Mesothelial cell of epicardium (in vitro differentiated cells): ENCODE measurements at regions not wholly inside any gene's neighbourhood (a gene's known extent, or its start where the extent isn't known, plus 50 kb on each side); places are given as distances from the start of the nearest gene placed in this dataset.
A peak's percentile ranks its signal among the peaks of the same experiment; 100 is the strongest.

Experiments used
- DNase-seq, 2 experiments: peaks; one replicate each; pipeline ENCODE4 v3.0.0; 2021; ENCODE audit warnings: low spot score in 2 of 2; ENCODE audit not compliant: unreplicated experiment in 2 of 2
- H3K27ac Mint-ChIP-seq: 2 replicates; pipeline ENCODE4 v1.8.0; 2021; ENCODE audit warnings: mixed read lengths
- H3K27me3 Mint-ChIP-seq: 2 replicates; pipeline ENCODE4 v1.8.0; 2021; ENCODE audit warnings: low read depth, mixed read lengths
- H3K36me3 Mint-ChIP-seq: 2 replicates; pipeline ENCODE4 v1.8.0; 2021; ENCODE audit warnings: mixed read lengths
- H3K4me1 Mint-ChIP-seq: 2 replicates; pipeline ENCODE4 v1.8.0; 2021; ENCODE audit warnings: mixed read lengths
- H3K4me3 Mint-ChIP-seq: 2 replicates; pipeline ENCODE4 v1.8.0; 2021; ENCODE audit warnings: mild to moderate bottlenecking, moderate library complexity, mixed read lengths
- H3K9me3 Mint-ChIP-seq: 2 replicates; pipeline ENCODE4 v1.8.0; 2021; ENCODE audit warnings: mixed read lengths
- CTCF ChIP-seq: fragments of 200-600 bp; sonication (generic); IDR thresholded peaks from one replicate; pipeline ENCODE4 v1.5.0; 2021; ENCODE audit warnings: antibody characterized with exemption; ENCODE audit not compliant: unreplicated experiment

GRCh38 chr10:130933008-130933390 lies 378.5 kb downstream of the TCERG1L start:
- H3K36me3 Mint-ChIP-seq: no peaks in the 10 kb centered on the region
- H3K9me3 Mint-ChIP-seq: no peaks in the 10 kb centered on the region
- no peak for TF ChIP-seq CTCF

DNA sequence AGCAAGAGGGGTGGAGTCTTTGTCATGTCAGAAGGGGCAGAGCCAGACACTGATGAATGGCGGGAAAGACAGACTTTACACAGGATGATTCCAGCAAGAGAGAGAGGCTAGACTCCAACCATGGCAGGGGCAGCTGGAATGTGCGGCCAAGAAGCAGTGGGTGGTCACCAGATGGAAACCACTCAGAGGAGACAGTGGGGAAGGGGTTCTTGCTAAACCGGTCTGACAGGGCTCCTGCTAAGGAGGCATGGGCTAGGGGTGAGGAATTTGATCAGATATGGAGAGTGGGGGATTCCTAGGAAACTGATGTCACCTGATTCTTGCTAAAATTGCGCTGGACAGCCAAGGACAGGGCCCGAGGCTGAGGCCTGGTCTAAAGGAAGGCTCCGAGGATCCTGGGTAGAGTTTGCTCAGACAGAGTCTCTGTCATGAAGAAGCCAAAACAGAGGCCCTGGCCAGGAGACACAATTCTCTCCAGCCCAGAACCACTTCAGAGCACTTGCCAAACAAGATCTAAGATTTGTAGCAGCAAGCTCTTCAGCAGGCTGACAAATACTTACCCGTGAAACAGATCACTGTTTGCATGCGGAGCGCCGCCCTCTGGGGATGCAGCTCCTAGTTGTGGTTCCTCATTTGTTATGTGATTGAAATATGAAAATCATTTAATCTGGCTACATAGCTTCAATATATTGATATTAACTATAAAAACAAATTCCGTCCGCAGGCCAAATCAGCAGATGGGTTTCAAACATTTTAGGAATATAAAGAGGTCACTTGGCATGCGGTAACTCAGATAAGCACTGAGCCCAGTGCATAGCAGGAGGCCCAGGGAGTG lies 377.0 kb downstream of the TCERG1L start:
- Mint-ChIP-seq H3K4me1 (peaks cover 57% of the 10 kb centered on the region), H3K27me3 (no peaks in the 10 kb centered on the region), H3K9me3 (no peaks in the 10 kb centered on the region), H3K4me3 (no peak overlapping the region), H3K36me3 (no peaks in the 10 kb centered on the region), H3K27ac (peak overlapping the region; percentile 96)
- TF ChIP-seq CTCF: no peak
- peak; percentile 58 to 72 for DNase-seq

More at GRCh38 chr10:130933008-130933390, 378.5 kb downstream of the TCERG1L start:
- Mint-ChIP-seq H3K4me1 (peaks cover 55% of the 10 kb centered on the region), H3K4me3 (no peak overlapping the region), H3K27ac (peak overlapping the region; percentile 78), H3K27me3 (no peaks in the 10 kb centered on the region)
- no peak for DNase-seq

GRCh38 chr10:130935128-130935439 lies 376.4 kb downstream of the TCERG1L start:
- H3K27me3 Mint-ChIP-seq: no peaks in the 10 kb centered on the region
- H3K27ac Mint-ChIP-seq: peak overlapping the region; percentile 96
- H3K4me3 Mint-ChIP-seq: no peak overlapping the region
- peaks cover 57% of the 10 kb centered on the region for H3K4me1 Mint-ChIP-seq
- TF ChIP-seq CTCF: peak; percentile 54
- no peaks in the 10 kb centered on the region for H3K36me3 Mint-ChIP-seq
- no peak for DNase-seq
- H3K9me3 Mint-ChIP-seq: no peaks in the 10 kb centered on the region

DNA sequence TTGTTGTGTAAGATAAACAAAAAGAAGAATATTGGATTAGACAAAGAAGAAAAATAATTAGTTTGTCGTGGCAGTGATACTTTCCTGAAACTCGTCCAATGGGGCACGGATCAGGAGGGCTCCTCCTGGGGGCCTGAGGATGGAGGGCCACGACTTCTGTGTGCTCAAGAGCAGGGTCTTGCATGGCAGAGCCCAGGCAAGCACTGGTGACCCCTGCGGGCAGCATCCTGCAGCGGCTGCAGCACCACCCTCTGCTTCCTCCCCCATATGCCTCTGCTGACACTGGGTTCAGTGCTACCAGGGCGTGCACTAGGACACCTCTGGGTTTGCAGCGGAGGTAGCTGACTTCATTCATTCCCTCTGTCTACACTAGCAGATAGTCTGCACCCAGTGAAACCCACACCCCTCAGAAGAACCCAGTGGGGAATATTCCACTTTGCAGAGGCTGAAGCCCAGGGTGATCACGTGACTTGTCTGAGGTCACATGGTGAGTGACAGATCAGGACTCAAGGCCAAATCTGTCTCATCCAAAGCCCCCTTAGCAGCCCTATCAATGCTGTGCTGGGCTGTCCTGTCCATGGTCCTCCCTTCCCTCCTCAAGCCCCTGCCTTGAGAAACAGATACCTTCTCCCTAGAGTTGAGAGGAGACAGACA lies 375.5 kb downstream of the TCERG1L start:
- TF ChIP-seq CTCF: no peak
- Mint-ChIP-seq H3K27me3 (no peaks in the 10 kb centered on the region), H3K36me3 (no peaks in the 10 kb centered on the region), H3K4me3 (no peak overlapping the region), H3K4me1 (peaks cover 57% of the 10 kb centered on the region), H3K27ac (peak overlapping the region; percentile 96), H3K9me3 (no peaks in the 10 kb centered on the region)
- DNase-seq: no peak

DNA sequence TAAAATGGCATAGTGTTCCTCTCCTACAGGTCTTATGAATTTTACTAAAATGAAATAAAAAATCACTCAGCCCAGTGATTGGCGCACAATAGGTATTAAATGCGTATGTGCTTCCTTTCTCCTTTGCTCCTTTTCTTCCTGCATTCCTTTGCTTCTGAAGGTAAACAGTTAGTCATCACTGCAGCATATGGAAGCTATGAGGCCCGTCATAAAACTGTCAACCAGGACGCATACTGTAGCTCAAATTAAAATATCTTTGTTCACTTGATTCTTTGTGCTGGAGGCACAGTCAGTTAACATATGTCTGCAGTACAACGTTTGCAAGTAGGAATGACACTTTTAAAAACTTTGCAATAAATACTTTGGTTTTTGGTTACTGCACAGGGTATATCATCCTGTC lies 374.7 kb downstream of the TCERG1L start:
- Mint-ChIP-seq H3K36me3 (no peaks in the 10 kb centered on the region), H3K4me1 (peaks cover 57% of the 10 kb centered on the region), H3K27me3 (no peaks in the 10 kb centered on the region), H3K9me3 (no peaks in the 10 kb centered on the region), H3K4me3 (no peak overlapping the region), H3K27ac (peak overlapping the region; percentile 96)
- DNase-seq: no peak
- no peak for TF ChIP-seq CTCF
